Osteocyte (in vitro differentiated cells): ENCODE measurements at regions not wholly inside any gene's neighbourhood (a gene's known extent, or its start where the extent isn't known, plus 50 kb on each side); places are given as distances from the start of the nearest gene placed in this dataset.
"Not testable (repeated sequence)": the region's sequence is repeated elsewhere in the genome, so short reads cannot be mapped to it uniquely, and the experiment has no call there.

ENCODE experiments used
- DNase-seq: peaks from one replicate; pipeline ENCODE4 v3.0.0; 2021; ENCODE audit warnings: mixed read lengths; ENCODE audit not compliant: unreplicated experiment; ENCODE audit errors: extremely low spot score
- H3K27ac Mint-ChIP-seq: one replicate; pipeline ENCODE4 v1.8.0; 2021; ENCODE audit warnings: mild to moderate bottlenecking, mixed read lengths; ENCODE audit not compliant: unreplicated experiment
- H3K27me3 Mint-ChIP-seq: one replicate; pipeline ENCODE4 v1.8.0; 2021; ENCODE audit warnings: mixed read lengths; ENCODE audit not compliant: unreplicated experiment
- H3K36me3 Mint-ChIP-seq: one replicate; pipeline ENCODE4 v1.8.0; 2021; ENCODE audit warnings: mixed read lengths; ENCODE audit not compliant: unreplicated experiment
- H3K4me1 Mint-ChIP-seq: one replicate; pipeline ENCODE4 v1.8.0; 2021; ENCODE audit warnings: mixed read lengths; ENCODE audit not compliant: unreplicated experiment
- H3K4me3 Mint-ChIP-seq: one replicate; pipeline ENCODE4 v1.8.0; 2021; ENCODE audit warnings: mild to moderate bottlenecking, moderate library complexity, mixed read lengths; ENCODE audit not compliant: unreplicated experiment
- H3K9me3 Mint-ChIP-seq: one replicate; pipeline ENCODE4 v1.8.0; 2021; ENCODE audit warnings: mixed read lengths; ENCODE audit not compliant: unreplicated experiment
- TF ChIP-seq, protein P1 (sequence below): fragments of 200-600 bp; sonication (generic); IDR thresholded peaks from 2 replicates; pipeline ENCODE4 v1.5.0; 2021; ENCODE audit warnings: antibody characterized with exemption, mild to moderate bottlenecking, moderate library complexity

DNA sequence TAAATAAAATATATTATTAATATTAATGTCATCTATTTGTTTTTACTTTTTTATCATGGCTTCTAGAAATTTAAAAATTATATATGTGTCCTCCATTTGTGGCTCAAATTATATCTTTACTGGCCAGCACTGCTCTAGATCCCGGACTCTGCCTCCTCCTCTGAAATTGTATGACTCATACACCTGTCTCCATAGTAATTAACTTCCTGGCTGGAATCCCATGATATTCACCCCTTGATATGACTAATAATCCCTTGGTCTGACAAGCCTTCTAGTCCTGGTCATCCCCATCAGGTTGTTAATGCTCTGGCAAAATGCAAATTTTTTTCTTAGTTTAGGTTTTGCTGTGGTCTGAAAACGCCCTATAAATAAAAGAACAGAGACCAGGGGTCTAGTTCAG lies 116.2 kb downstream of the BMP4 start:
- Mint-ChIP-seq H3K9me3 (peaks cover 8% of the 10 kb centered on the region), H3K4me1 (peaks cover 2% of the 10 kb centered on the region), H3K27me3 (no peaks in the 10 kb centered on the region)

DNA sequence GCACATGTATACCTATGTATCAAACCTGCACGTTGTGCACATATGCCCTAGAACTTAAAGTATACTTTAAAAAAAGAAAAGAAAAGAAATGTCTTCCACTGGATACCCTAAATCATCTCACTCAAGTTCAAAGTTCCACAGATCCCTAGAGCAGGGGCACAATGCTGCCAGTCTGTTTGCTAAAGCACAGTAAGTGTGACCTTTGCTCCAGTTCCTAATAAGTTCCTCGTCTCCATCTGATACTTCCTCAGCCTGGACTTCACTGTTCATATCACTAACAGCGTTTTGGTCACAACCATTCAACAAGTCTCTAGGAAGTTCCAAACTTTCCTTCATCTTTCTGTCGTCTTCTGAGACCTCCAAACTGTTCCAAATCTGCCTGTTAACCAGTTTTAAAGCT lies 118.3 kb downstream of the BMP4 start:
- Mint-ChIP-seq H3K27ac (no peak overlapping the region), H3K4me1 (peaks cover 6% of the 10 kb centered on the region), H3K4me3 (no peak overlapping the region)

More for the DNA sequence above, 116.2 kb downstream of the BMP4 start:
- Mint-ChIP-seq H3K27ac (no peak overlapping the region), H3K36me3 (no peaks in the 10 kb centered on the region), H3K4me3 (no peak overlapping the region)
- DNase-seq: no peak
- TF ChIP-seq, protein P1, sequence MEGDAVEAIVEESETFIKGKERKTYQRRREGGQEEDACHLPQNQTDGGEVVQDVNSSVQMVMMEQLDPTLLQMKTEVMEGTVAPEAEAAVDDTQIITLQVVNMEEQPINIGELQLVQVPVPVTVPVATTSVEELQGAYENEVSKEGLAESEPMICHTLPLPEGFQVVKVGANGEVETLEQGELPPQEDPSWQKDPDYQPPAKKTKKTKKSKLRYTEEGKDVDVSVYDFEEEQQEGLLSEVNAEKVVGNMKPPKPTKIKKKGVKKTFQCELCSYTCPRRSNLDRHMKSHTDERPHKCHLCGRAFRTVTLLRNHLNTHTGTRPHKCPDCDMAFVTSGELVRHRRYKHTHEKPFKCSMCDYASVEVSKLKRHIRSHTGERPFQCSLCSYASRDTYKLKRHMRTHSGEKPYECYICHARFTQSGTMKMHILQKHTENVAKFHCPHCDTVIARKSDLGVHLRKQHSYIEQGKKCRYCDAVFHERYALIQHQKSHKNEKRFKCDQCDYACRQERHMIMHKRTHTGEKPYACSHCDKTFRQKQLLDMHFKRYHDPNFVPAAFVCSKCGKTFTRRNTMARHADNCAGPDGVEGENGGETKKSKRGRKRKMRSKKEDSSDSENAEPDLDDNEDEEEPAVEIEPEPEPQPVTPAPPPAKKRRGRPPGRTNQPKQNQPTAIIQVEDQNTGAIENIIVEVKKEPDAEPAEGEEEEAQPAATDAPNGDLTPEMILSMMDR: no peak

DNA sequence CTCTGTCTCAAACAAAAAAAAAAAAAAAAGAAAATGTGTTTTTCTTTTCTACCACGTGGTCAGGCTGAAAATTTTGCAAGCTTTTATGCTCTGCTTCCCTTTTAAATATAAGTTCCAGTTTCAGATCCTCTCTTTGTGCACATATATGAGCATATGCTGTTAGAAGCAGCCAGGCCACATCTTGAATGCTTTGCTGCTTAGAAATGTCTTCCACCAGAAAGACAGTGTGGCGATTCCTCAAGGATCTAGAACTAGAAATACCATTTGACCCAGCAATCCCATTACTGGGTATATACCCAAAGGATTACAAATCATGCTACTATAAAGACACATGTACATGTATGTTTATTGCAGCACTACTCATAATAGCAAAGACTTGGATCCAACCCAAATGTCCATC lies 119.0 kb downstream of the BMP4 start:
- H3K27ac Mint-ChIP-seq, H3K4me1 Mint-ChIP-seq, DNase-seq: not testable (repeated sequence)

More for the DNA sequence above, 118.3 kb downstream of the BMP4 start:
- TF ChIP-seq, protein P1: no peak
- no peaks in the 10 kb centered on the region for H3K27me3 Mint-ChIP-seq
- no peaks in the 10 kb centered on the region for H3K36me3 Mint-ChIP-seq
- DNase-seq: no peak
- peaks cover 8% of the 10 kb centered on the region for H3K9me3 Mint-ChIP-seq

DNA sequence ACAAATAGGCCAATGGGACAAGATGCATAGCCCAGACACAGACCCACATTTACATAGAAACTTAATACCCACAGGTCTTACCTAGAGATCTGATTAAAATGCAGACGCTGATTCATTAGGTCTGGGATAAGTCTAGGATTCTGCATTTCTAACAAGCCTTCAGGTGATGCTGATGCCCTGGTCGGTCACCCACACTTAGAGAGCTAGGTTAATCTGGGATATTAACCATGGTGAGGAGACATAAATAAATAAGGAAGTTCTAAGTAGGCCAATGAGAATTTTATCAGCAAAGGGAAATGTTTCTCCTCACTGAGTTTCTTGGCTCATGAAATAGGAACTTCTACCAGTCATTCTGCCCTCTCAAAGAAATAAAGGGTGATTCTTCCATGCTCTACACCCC lies 120.1 kb downstream of the BMP4 start:
- Mint-ChIP-seq H3K36me3 (no peaks in the 10 kb centered on the region), H3K9me3 (peaks cover 13% of the 10 kb centered on the region), H3K4me3 (no peak overlapping the region), H3K27me3 (no peaks in the 10 kb centered on the region), H3K4me1 (peaks cover 6% of the 10 kb centered on the region), H3K27ac (no peak overlapping the region)
- DNase-seq: no peak
- TF ChIP-seq, protein P1: no peak

More for the DNA sequence above, 119.0 kb downstream of the BMP4 start:
- H3K9me3 Mint-ChIP-seq, H3K4me3 Mint-ChIP-seq, H3K27me3 Mint-ChIP-seq, H3K36me3 Mint-ChIP-seq: not testable (repeated sequence)

DNA sequence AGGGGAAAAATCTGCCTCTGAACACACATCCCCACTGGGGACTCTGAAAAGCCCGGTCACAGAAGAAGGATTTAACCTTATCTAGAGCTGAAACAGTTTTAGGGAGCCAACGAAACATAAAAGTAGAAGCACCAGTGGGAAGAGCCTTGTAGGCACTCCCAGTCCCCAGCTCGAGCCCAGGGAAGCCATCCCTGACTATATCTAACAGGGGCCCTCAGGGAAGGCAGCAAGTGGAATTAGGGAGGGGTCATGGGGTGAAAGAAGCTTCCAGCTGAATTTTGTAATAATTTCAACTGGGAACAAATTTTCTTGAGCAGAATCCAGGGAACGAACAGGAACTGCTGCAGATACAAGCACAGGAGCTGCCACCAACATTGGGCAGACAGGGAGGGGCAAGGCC lies 127.8 kb downstream of the BMP4 start:
- H3K9me3 Mint-ChIP-seq: peaks cover 13% of the 10 kb centered on the region
- H3K36me3 Mint-ChIP-seq: peaks cover 2% of the 10 kb centered on the region
- H3K4me3 Mint-ChIP-seq: no peak overlapping the region
- H3K4me1 Mint-ChIP-seq: peaks cover 10% of the 10 kb centered on the region
- no peak for DNase-seq
- H3K27me3 Mint-ChIP-seq: no peaks in the 10 kb centered on the region
- no peak overlapping the region for H3K27ac Mint-ChIP-seq
- TF ChIP-seq, protein P1: no peak

DNA sequence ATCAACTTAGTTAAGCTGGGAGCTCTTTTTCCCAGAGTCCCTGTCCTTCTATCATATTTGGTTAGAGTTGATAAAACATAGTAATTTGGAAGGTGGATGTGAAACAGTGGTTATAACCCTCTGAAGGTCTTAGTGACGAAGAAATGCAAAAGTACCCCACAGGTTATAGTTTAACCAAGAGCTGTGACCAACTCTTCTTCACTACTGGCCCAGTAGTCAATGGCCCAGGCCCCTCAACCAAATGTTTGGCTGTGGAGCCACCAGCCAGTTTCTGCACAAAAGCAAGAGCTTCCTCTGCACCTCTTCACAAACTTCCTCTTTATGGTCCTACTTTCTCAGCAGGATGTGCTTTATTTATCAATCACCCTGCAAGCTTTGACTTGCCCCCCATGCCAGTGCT lies 132.6 kb downstream of the BMP4 start:
- H3K27ac Mint-ChIP-seq: no peak overlapping the region

More for the DNA sequence above, 132.6 kb downstream of the BMP4 start:
- Mint-ChIP-seq H3K9me3 (no peaks in the 10 kb centered on the region), H3K4me1 (peaks cover 8% of the 10 kb centered on the region), H3K4me3 (no peak overlapping the region), H3K36me3 (no peaks in the 10 kb centered on the region), H3K27me3 (no peaks in the 10 kb centered on the region)
- no peak for DNase-seq
- TF ChIP-seq, protein P1: no peak
